Natural killer cell treated with Interleukin-12 subunit alpha and Interleukin-12 subunit beta and Interleukin-15 and Interleukin-18, amount 100 ng/mL, for 72 hours (primary cell): ENCODE measurements at regions not wholly inside any gene's neighbourhood (a gene's known extent, or its start where the extent isn't known, plus 50 kb on each side); places are given as distances from the start of the nearest gene placed in this dataset.
A peak's percentile ranks its signal among the peaks of the same experiment; 100 is the strongest.

Experiments used
- ATAC-seq, 2 donors: fragments of 150-1000 bp; cut with Tn5 transposase in 1 of 2; sonication (Bioruptor Pico), chemical (Tn5 transposase) in 1 of 2; 2 replicates each; pipeline ENCODE4 v1.10.0; 2021
- DNase-seq: peaks from one replicate; pipeline ENCODE4 v3.0.0; 2022; ENCODE audit warnings: low spot score
- H3K27ac Mint-ChIP-seq, 2 donors: 1 replicate in 1 of 2; 2 replicates in 1 of 2; pipeline ENCODE4 v1.8.0; 2022; ENCODE audit warnings: mixed read lengths in 2 of 2, mild to moderate bottlenecking in 1 of 2, moderate library complexity in 1 of 2
- H3K27me3 Mint-ChIP-seq, 2 donors: 1 replicate in 1 of 2; 2 replicates in 1 of 2; pipeline ENCODE4 v1.8.0; 2022; ENCODE audit warnings: mixed read lengths in 2 of 2
- H3K36me3 Mint-ChIP-seq: one replicate; pipeline ENCODE4 v1.8.0; 2022; ENCODE audit warnings: mixed read lengths
- H3K4me1 Mint-ChIP-seq, 2 donors: 1 replicate in 1 of 2; 2 replicates in 1 of 2; pipeline ENCODE4 v1.8.0; 2022; ENCODE audit warnings: low read depth in 2 of 2, mixed read lengths in 2 of 2, mild to moderate bottlenecking in 1 of 2
- H3K4me3 Mint-ChIP-seq: one replicate; pipeline ENCODE4 v1.8.0; 2022; ENCODE audit warnings: mixed read lengths
- H3K9me3 Mint-ChIP-seq: 2 replicates; pipeline ENCODE4 v1.8.0; 2022; ENCODE audit warnings: mixed read lengths

DNA sequence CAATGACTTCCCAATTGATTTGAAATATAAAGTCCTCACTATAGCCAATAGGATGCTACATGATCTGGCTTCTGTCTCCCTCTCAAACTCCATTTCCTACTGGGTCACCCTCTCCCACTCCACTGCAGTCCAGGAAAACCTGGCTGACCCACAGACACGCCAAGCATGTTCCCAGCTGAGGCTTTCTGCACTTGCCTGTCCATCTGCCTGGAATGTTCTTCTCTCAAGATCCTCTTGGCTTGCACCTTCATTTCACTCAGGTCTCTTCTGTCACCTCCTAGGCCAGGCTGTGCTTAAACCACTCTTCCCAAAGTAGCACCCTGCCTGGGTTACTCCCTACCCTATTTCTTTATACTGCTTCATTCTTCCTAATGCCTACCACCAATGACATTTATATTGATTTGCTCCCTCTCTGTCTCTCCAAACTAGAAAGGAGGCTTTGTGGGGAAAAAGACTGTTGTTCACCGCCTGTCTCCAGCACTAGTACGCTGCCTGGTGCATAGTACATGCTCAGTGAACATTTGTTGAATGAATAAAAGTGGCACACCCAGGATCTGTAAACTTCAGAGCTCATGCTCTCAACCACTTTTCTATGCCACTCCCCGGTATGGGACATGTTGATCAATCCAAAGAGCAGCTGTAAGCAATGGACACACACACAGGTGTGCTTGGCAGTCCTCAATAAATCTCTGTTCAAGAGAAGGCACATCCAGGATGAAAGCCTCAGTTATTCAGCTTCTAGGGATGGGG lies 261.3 kb downstream of the FOXO1 start:
- no peak for DNase-seq
- no peak for ATAC-seq
- Mint-ChIP-seq H3K4me1 (peaks cover 14 to 20% of the 10 kb centered on the region in 2 donors), H3K27me3 (no peaks in the 10 kb centered on the region), H3K27ac (peak overlapping the region in 1 of 2 donors; percentile 20), H3K4me3 (no peak overlapping the region), H3K36me3 (no peaks in the 10 kb centered on the region), H3K9me3 (no peaks in the 10 kb centered on the region)

DNA sequence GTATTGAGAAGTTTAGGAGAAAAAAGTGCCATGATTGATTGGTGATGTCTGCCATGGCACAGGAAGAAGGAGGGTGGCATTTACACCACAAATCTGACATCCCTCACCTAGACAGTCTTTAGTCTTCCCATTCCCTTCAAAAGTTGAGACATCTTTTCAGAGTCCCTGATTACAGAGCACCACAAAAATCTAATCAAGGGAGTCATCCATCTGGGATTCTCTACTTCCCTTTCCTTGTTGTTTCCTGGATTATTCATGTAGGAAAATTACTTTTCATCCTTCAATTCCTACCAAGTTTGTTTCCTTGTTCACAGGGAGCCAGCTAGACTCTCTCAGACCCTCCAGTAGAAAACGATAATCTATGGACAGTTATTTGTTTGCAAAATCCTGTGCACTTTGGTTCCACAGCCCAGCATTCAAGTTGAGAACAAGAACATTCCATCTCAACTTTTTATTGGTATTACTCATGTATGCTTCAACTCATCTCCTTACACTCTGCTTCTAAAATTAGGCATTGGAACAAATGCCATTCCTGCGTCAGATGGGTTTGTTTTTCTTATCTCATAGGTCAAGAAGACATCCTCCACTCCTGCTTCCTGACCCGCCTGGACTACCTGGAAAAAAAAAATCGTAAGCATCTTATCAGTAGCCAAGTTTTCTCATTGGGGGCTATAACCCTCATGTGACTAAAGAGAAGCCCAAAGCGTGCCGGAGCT lies 259.9 kb downstream of the FOXO1 start:
- H3K4me1 Mint-ChIP-seq, result peaks cover 10 to 15% of the 10 kb centered on the region in 2 donors
- no peaks in the 10 kb centered on the region for H3K27me3 Mint-ChIP-seq
- ATAC-seq (no peak), DNase-seq (no peak)
- H3K36me3 Mint-ChIP-seq, result no peaks in the 10 kb centered on the region
- H3K4me3 Mint-ChIP-seq, result no peak overlapping the region
- no peak overlapping the region for H3K27ac Mint-ChIP-seq
- no peaks in the 10 kb centered on the region for H3K9me3 Mint-ChIP-seq

DNA sequence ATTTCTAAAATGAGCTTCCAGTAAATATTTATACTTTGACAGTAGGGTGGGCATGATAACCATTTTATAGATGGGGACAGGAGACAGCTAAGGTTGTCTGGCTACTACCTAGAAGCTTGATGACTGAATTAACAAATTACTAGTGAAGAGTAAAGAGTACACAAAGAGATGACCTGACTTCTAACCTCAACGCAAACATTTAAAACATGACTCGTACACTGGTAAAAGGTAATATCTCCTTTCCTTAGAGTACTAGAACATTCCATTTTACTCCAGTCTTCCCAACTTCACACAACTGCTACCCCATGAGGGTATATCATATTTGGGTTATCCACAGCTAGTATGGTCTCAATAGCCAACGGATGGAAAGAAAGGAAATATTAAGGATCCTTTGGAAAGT lies 258.9 kb downstream of the FOXO1 start:
- no peaks in the 10 kb centered on the region for H3K9me3 Mint-ChIP-seq
- H3K36me3 Mint-ChIP-seq, result no peaks in the 10 kb centered on the region
- ATAC-seq, result no peak
- H3K4me1 Mint-ChIP-seq, result peaks cover 3 to 5% of the 10 kb centered on the region in 2 donors
- no peaks in the 10 kb centered on the region for H3K27me3 Mint-ChIP-seq
- no peak overlapping the region for H3K27ac Mint-ChIP-seq
- H3K4me3 Mint-ChIP-seq, result no peak overlapping the region
- DNase-seq, result no peak

DNA sequence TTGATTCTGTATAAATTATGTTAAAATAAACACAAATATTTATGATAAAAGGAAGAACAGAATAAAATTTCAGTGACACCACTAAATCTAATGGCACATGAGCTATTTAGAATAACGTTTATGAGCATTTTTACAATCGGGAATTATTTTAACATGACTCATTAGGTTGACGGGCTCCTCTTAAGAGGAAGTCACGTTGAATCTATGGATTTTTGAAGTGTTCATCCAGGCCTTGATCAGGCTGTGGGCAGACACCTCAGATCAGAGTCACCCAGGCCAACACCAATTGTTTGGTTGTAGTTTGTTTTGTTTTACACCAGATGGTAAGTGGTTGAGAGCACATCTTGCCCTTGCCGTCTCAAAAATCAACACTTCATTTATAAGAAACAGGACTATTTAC lies 257.8 kb downstream of the FOXO1 start:
- no peak overlapping the region for H3K27ac Mint-ChIP-seq
- H3K4me1 Mint-ChIP-seq, result no peaks in the 10 kb centered on the region
- peaks cover 3 to 6% of the 10 kb centered on the region in 2 donors for H3K27me3 Mint-ChIP-seq
- no peak for DNase-seq
- H3K36me3 Mint-ChIP-seq, result no peaks in the 10 kb centered on the region
- ATAC-seq, result no peak
- H3K9me3 Mint-ChIP-seq, result no peaks in the 10 kb centered on the region
- no peak overlapping the region for H3K4me3 Mint-ChIP-seq

DNA sequence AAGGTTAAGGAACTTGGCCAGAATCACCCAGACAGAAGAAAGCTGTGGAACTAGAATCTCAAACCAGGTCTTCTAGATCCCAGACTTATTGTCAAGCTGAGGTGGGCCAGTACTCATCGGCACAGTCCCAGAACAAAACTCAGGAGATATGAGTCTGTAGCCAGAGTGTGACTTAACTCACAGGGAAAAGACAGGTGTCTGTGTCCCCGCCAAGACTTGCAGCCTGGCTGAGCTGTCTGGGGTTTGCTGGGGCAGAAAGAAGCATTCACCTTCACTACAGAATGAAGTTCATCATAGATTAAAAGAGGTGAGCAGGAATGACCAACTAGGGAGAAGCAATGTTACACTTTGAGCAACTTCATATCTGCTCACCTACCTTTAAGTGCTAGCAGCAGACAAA lies 257.2 kb downstream of the FOXO1 start:
- H3K27ac Mint-ChIP-seq, result no peak overlapping the region
- H3K9me3 Mint-ChIP-seq, result no peaks in the 10 kb centered on the region
- no peaks in the 10 kb centered on the region for H3K36me3 Mint-ChIP-seq
- no peak overlapping the region for H3K4me3 Mint-ChIP-seq
- peaks cover 3 to 6% of the 10 kb centered on the region in 2 donors for H3K27me3 Mint-ChIP-seq
- H3K4me1 Mint-ChIP-seq, result no peaks in the 10 kb centered on the region
- no peak for DNase-seq
- ATAC-seq, result no peak

DNA sequence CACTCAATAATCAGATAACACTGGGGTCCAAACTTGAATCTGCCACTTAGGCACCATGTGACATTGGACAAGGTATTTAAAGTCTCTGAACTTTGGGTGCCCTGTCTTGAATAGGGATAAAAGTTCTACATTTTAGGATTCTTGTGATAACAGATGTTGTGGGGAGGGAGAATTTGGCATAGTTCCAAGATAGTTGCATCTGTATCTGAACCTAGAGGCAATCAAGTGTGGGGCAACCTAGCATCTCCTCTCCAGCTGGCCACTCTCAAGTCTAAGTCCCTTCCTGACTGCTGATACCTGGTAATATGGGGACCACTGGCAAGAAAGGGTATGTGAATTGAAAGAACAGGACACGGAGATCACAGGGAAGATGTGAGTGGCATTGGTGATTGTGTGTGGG lies 256.1 kb downstream of the FOXO1 start:
- H3K27ac Mint-ChIP-seq, result no peak overlapping the region
- ATAC-seq (no peak), DNase-seq (no peak)
- no peak overlapping the region for H3K4me3 Mint-ChIP-seq
- H3K9me3 Mint-ChIP-seq, result no peaks in the 10 kb centered on the region
- H3K4me1 Mint-ChIP-seq, result no peaks in the 10 kb centered on the region
- H3K27me3 Mint-ChIP-seq, result peaks cover 3 to 6% of the 10 kb centered on the region in 2 donors
- H3K36me3 Mint-ChIP-seq, result no peaks in the 10 kb centered on the region

DNA sequence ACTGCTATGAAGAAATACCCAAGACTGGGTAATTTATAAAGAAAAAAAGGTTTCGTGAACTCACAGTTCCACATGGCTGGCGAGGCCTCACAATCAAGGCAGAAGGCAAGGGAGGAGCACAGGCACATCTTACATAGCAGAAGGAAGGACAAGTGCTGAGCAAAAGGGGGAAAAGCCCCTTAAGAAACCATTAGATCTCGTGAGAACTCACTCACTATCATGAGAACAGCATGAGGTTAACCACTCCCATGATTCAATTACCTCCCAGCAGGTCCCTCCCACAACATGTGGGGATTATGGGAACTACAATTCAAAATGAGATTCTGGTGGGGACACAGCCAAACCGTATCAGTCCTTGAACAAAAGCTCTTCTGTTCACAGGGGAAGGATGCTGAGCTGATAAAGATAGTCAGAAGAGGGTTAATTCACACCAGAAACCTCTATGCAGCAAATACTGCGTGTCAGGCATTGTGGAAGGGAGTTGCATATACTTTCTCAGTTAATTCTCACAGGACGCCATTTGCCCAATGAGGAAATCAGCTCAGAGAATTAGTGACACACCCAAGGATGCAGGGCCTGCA lies 246.2 kb downstream of the FOXO1 start:
- H3K4me3 Mint-ChIP-seq, result no peak overlapping the region
- H3K27ac Mint-ChIP-seq, result no peak overlapping the region
- H3K27me3 Mint-ChIP-seq, result peaks cover 7 to 9% of the 10 kb centered on the region in 2 donors
- no peak for ATAC-seq
- H3K36me3 Mint-ChIP-seq, result peaks cover 6% of the 10 kb centered on the region
- no peak for DNase-seq
- peaks cover 0 to 7% of the 10 kb centered on the region in 2 donors for H3K4me1 Mint-ChIP-seq
- no peaks in the 10 kb centered on the region for H3K9me3 Mint-ChIP-seq

DNA sequence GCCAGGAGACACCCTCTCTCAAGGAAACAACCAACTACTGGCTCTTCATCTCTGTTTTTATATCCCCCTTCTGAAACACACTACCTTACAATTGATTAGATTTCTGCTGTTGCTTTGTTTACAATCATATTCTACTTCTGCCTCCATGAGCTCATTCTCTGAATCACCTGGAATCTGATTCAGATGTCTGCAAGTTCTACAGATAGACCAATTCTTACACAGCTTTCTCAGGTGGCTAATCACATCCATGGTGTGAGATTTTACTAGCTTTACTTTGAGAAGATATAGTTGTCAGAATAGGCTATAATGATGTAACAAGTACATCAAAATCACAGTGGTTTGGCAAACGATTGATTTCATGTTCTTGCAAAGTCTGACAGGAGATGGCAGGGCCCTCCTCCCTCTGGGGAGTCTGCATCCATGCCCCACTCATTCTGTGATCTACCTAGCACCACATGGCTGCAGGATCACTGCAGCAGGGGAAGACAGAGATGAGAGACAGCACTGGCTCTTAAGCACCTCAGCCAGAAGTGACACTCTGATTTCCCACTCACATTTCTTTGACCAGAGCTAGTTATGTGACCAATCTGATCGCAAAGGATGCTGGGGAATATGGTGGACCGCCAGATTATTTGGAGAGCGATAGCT lies 243.7 kb downstream of the FOXO1 start:
- Mint-ChIP-seq H3K27me3 (no peaks in the 10 kb centered on the region), H3K36me3 (no peaks in the 10 kb centered on the region), H3K4me1 (peaks cover 0 to 2% of the 10 kb centered on the region in 2 donors), H3K27ac (no peak overlapping the region), H3K4me3 (no peak overlapping the region), H3K9me3 (no peaks in the 10 kb centered on the region)
- ATAC-seq, result no peak
- no peak for DNase-seq

DNA sequence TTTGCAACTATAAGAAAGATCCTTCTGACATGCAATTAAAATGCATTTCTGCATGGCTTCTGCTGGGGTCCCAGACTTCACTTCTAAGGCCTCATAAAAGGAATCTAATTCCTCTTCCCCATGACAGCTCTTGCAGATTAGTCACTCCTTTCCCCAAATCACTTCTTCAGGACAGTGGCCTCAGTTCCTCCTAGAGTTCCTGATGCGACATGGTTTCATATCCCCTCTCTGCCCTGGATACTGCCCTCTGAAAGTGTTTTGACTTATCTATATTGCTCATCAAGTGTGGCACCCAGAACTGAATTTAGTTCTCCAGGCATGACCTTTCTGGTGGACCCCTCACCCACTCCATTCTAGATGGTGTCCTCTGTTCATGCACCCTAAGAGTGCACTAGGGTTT lies 238.1 kb downstream of the FOXO1 start:
- ATAC-seq (no peak), DNase-seq (no peak)
- peaks cover 0 to 5% of the 10 kb centered on the region in 2 donors for H3K4me1 Mint-ChIP-seq
- no peak overlapping the region for H3K27ac Mint-ChIP-seq
- H3K9me3 Mint-ChIP-seq, result no peaks in the 10 kb centered on the region
- no peaks in the 10 kb centered on the region for H3K27me3 Mint-ChIP-seq
- no peaks in the 10 kb centered on the region for H3K36me3 Mint-ChIP-seq
- H3K4me3 Mint-ChIP-seq, result no peak overlapping the region

DNA sequence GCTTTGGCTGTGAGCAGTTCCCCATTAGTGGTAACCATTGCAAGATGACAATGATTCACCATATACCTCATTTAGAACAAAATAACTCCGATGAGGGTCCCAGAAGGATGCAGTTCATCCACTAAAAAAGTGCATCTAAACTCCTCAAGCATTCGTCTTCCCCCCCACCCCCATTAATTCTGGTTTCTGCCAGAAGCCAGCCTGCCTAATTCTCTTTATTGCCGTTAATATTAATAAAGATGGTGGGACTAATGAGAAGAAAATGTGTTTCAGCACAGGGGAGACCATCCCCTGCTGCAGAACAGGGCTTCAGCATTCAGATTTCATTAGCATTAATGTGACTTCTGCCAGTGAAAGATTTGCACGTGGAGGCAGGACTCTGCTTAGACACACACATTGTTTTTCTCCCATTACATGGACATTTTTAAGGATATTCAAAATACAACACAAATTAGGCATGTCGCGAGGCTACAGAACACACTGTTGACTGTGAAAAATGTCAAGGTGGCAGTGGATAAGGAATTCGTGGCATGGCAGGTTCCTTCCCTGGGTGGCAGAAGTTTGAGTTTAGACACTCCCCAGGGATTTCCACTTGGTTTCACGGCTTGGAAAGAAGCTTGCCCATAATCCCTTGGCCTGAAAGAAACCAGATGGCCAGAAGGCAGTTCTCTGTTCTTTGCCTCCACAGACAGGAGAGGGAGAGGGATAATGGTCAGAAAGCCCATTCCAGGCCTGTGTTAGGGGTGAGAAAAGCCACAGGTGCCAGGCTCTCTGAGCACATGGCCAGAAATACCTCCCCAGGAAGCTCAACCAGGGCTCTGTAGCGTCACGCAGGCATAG lies 236.5 kb downstream of the FOXO1 start:
- H3K36me3 Mint-ChIP-seq, result no peaks in the 10 kb centered on the region
- no peak for ATAC-seq
- H3K27me3 Mint-ChIP-seq, result no peaks in the 10 kb centered on the region
- H3K27ac Mint-ChIP-seq, result no peak overlapping the region
- H3K4me1 Mint-ChIP-seq, result peaks cover 4 to 13% of the 10 kb centered on the region in 2 donors
- no peaks in the 10 kb centered on the region for H3K9me3 Mint-ChIP-seq
- no peak overlapping the region for H3K4me3 Mint-ChIP-seq
- no peak for DNase-seq

DNA sequence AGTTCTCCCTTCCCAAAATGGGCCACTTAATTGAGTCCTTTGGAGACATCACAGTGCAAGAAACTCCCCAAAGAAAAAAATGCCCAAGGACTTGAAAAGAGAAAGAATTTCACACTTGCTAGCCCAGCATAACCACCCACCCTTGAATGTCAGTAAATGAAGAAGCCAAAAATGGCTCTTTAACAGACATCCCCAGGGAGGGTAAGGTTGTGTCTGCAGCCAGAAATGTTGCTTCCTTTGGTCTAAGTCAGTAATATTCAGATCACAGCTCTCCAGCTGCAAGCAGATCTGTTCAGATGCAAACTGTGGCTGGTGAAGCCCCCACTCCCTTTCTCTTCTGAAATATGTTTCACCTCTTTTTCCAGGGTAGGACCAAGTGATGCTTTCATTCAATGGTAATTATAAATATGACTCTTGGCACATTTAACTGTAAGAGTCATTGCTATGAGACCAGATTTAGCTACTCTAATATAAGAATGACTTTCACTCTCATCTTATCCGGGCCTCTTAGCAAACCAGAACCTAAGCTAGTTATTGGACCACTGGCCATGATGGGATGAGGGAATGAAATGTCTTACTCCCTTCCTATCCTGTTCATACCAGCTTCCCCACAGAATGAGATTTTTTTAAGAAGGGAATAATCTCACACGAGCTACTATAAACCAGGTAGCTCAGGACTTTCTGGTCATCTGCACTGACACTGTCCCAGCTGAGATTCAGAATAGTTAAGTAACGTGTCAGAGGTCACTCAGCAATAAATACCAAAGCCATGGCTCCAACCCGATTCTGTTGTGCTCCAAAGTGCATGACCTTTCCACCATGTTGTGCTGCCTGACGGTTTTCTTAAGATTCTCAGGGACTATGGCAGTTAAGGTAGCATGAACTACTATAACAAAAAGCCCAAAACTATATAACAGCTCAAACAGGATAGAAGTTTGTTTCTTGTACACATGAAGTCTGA lies 234.1 kb downstream of the FOXO1 start:
- H3K9me3 Mint-ChIP-seq, result no peaks in the 10 kb centered on the region
- H3K4me3 Mint-ChIP-seq, result no peak overlapping the region
- ATAC-seq (no peak), DNase-seq (no peak)
- no peaks in the 10 kb centered on the region for H3K36me3 Mint-ChIP-seq
- H3K27ac Mint-ChIP-seq, result no peak overlapping the region
- peaks cover 7 to 14% of the 10 kb centered on the region in 2 donors for H3K4me1 Mint-ChIP-seq
- H3K27me3 Mint-ChIP-seq, result no peaks in the 10 kb centered on the region

DNA sequence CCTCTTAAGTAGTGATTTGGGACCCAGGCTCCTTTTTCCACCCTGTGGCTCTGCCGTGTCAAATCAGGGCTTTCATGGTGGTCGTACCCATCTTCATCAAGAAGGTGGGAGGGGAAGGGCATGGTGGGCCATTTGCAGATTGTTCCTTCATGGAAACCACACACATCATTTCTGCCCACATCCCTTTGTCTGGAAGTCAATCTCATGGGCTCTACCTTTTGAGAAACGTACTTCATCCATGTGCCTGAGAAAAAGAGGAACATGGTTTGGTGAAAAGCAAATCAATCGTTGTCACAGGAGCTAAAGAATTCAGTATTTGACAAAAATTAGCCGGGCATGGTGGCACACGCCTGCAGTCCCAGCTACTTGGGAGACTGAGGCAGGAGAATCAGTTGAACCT lies 233.4 kb downstream of the FOXO1 start:
- H3K27ac Mint-ChIP-seq, result no peak overlapping the region
- H3K4me1 Mint-ChIP-seq, result peaks cover 7 to 14% of the 10 kb centered on the region in 2 donors
- no peak overlapping the region for H3K4me3 Mint-ChIP-seq
- ATAC-seq (no peak), DNase-seq (no peak)
- no peaks in the 10 kb centered on the region for H3K36me3 Mint-ChIP-seq
- H3K27me3 Mint-ChIP-seq, result no peaks in the 10 kb centered on the region
- H3K9me3 Mint-ChIP-seq, result no peaks in the 10 kb centered on the region
